GM21528 (cell line): ENCODE measurements at regions not wholly inside any gene's neighbourhood (a gene's known extent, or its start where the extent isn't known, plus 50 kb on each side); places are given as distances from the start of the nearest gene placed in this dataset.

Source experiments
- ATAC-seq: cut with Tn5 transposase; IDR thresholded peaks from one replicate; pipeline ENCODE4 v1.9.1; 2021; ENCODE audit warnings: mild to moderate bottlenecking, moderate library complexity; ENCODE audit not compliant: unreplicated experiment, low FRiP score

DNA sequence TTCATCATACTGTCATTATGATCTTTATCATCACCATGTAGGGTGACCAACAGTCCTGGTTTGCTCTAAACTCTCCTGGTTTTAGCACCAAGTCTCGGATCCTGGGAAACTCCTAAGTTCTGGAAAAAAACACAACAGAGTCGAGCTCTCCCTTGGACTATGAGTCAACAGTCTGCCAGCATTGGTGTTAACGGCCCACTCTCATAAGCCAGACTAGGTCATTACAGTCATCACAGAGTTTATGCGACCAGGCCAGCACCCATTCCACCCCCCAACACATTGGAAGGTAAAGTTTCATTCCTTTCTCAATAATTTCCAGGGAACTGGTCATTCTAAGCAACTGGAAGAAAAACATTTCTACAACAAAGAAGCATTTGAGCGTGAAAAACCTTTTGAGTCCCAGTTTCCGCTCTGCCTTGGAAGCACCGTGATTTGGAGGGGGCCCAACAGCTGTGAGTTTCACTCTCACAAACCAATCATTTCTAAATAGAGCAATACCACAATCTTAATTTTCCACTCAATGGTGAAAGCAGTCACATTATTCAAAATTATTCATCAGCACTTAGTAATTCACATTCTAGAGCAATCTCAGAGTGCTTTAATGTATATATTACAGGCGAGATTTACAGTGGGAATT lies 445.0 kb downstream of the CDH26 start:
- ATAC-seq, result no peak

- no peak for ATAC-seq
Observed at GRCh38 chr20:60407011-60407771, 449.0 kb downstream of the CDH26 start.

- ATAC-seq, result no peak
Observed at GRCh38 chr20:60407938-60408337, 449.7 kb downstream of the CDH26 start.

DNA sequence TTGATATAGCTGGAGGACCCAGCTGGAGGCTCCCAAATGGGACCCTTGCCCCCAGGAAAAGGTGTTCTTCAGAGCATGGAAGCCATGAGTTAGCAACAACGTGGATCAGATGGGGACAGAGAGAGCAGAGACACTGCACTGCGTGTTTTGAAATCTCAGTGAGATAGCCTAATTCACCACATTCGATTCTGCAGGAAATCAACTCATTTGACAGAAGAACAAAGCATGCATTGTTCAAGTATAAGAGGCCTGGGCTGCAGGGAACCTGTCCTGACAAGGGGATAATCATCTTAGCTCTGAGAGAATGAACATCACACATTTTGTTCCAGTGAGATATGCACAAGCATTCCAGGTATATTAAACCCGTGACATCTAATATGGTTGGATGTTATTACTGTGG lies 450.2 kb downstream of the CDH26 start:
- ATAC-seq, result no peak

- no peak for ATAC-seq
Observed at GRCh38 chr20:60410618-60411264, 452.5 kb downstream of the CDH26 start.

GRCh38 chr20:60411813-60412212 lies 453.6 kb downstream of the CDH26 start:
- no peak for ATAC-seq

DNA sequence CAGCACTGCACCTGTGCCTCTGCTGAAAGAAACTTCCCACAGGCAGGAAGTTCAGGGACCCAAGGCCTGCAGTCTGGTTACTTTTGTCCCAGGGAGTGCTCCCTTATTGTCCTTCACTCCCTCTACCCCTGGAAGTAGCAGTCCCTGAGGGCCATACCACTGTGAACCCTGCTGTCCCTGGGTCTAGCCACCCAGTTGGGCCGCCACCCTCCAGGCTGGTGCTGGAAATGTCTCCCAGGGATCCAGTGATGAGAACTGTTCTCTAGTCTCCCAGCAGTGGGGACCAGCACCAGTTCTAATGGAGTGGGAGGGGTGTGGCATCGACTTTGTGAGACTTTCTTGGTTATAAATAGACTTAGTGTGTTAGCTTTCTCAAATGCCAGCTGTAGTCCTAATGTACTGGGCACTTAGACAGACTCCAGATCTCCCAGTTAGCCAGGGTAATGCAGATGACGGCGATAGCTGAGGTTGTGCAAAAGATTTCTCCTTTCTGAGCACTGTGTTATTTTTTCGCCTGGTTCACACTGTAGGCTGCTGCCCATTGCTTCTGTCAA lies 462.5 kb downstream of the CDH26 start:
- no peak for ATAC-seq

DNA sequence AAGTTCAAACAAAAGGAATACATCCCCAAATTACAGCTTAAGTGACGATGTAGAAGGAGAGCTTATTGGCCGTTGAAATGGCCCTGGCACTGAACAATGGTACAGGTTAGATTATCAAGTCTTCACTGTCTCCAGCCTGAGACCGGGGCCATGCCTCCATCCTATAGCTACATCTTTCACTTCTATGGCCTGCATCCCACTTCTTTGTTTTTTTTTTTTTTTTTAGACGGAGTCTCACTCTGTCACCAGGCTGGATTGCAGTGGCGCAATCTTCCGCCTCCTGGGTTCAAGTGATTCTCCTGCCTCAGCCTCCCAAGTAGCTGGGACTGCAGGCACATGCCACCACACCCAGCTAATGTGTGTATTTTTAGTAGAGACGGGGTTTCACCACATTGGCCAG lies 464.6 kb downstream of the CDH26 start:
- ATAC-seq, result no peak

GRCh38 chr20:60424267-60424902 lies 466.2 kb downstream of the CDH26 start:
- ATAC-seq, result no peak

- no peak for ATAC-seq
Observed at GRCh38 chr20:60427516-60427915, 469.3 kb downstream of the CDH26 start.

- no peak for ATAC-seq
Observed at GRCh38 chr20:60428651-60429050, 470.4 kb downstream of the CDH26 start.

DNA sequence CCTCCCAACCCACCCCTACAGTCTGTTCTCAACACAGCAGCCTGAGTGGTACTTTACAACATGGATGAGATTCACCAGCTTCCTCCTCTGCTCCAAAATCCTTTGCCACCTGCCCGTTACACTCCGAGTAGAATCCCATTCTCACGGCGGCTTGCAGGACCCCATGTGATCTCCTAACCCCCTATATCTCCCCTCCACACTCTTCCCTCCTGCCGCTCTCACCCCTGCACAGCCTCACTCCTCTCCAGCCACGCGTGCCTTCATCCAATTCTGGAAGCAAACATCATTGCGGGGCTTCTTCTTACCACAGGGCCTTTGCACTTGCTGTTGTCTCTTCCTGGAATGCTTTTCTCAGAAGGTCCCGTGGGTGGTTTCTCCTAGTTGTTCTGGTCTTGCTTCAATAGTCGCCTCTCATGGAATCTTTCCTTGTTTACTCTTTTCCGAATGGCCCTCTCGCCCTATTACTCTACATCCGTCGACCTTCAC lies 472.3 kb downstream of the CDH26 start:
- ATAC-seq, result no peak

DNA sequence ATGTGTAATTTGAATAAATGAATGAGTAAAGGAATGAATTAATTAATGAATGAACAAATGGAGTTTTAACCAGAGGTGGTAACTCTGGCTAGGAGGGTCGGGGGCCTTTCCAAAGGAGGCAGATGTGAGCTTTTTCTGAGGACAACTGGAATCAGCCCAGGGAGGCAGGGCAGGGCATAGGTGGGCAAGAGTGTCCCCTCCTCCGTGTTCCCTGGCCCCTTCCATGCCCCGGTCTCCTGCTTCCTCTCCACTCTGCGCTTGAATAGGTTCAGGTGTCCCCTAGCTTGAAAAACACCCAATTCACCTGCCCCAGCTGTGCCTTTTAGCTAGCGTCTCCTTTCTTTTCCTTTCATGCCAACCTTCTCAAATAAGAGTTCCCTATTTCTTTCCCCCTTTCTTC lies 473.1 kb downstream of the CDH26 start:
- no peak for ATAC-seq

- no peak for ATAC-seq
Observed at GRCh38 chr20:60437418-60437817, 479.2 kb downstream of the CDH26 start.

GRCh38 chr20:60446267-60447111 lies 488.3 kb downstream of the CDH26 start:
- ATAC-seq, result no peak

DNA sequence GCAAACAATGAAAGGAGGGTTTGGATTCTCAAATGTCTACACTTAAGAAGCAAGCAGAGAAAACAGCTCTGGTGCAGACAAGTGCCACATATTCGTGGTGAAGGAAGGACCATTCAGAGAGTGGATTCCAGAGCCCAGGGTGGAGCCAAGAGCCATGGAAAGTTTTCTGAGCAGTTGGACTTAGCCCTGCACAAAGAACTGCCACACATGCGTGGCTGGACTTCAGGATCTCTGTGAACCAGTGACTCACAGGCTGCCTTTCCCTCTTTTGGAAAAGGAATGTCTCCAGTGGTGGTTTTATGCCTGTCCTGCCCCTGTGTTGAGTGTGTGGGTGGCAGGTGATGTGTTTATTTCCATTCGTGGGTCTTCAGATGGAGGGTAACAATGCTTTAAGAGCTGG lies 489.5 kb downstream of the CDH26 start:
- ATAC-seq, result no peak

GRCh38 chr20:60453388-60454246 lies 495.4 kb downstream of the CDH26 start:
- ATAC-seq, result no peak

- ATAC-seq, result no peak
Observed at GRCh38 chr20:60454491-60454890, 496.3 kb downstream of the CDH26 start.

DNA sequence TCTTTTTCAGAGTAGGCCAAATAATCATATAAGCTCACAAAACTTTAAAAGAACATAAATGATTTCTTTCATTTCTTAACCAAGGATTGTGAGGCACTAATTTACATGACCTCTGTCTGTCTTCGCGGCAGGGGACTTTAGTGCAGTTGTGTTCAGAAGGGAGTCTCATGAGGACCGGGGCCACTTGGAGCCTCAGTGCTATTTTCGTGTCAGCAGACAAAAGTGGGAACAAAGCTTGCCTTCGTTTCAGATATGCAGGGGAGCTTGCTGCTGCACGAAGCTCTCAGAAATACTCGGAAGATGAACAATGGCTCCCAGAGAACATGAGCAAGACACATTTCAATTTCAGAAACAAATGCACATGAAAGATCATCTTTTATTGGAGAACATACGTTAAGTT lies 497.0 kb downstream of the CDH26 start:
- no peak for ATAC-seq
